MM.1S (cell line): ENCODE measurements at regions not wholly inside any gene's neighbourhood (a gene's known extent, or its start where the extent isn't known, plus 50 kb on each side); places are given as distances from the start of the nearest gene placed in this dataset.

Source experiments
- DNase-seq: peaks from one replicate; pipeline ENCODE4 v3.0.0-alpha.2; 2015
- H2AFZ ChIP-seq: fragments of 300-600 bp; sonication (generic); 2 replicates; pipeline ENCODE4 v1.6.0; 2016; ENCODE audit warnings: antibody characterized with exemption, low read length
- H3F3A ChIP-seq: fragments of 300-600 bp; sonication (generic); 2 replicates; pipeline ENCODE4 v1.6.1; 2016; ENCODE audit warnings: mild to moderate bottlenecking, antibody characterized with exemption, low read length, moderate library complexity, mixed read lengths; ENCODE audit not compliant: insufficient read depth
- H3K27ac ChIP-seq: fragments of 300-600 bp; sonication (generic); 2 replicates; pipeline ENCODE4 v1.5.1; 2016; ENCODE audit warnings: mild to moderate bottlenecking, low read length
- H3K27me3 ChIP-seq: fragments of 300-600 bp; sonication (generic); replicated peaks from 2 replicates; pipeline ENCODE4 v1.6.0; 2016; ENCODE audit warnings: low read length; ENCODE audit not compliant: insufficient read depth
- H3K36me3 ChIP-seq: fragments of 300-600 bp; sonication (generic); replicated peaks from 2 replicates; pipeline ENCODE4 v1.6.1; 2016; ENCODE audit warnings: mild to moderate bottlenecking, low read length, mixed read lengths; ENCODE audit not compliant: insufficient read depth
- H3K4me1 ChIP-seq: fragments of 300-600 bp; sonication (generic); 2 replicates; pipeline ENCODE4 v1.6.1; 2016; ENCODE audit warnings: low read length, mixed read lengths
- H3K4me2 ChIP-seq: fragments of 300-600 bp; sonication (generic); 2 replicates; pipeline ENCODE4 v1.6.0; 2016; ENCODE audit warnings: low read depth, low read length
- H3K4me3 ChIP-seq: fragments of 300-600 bp; sonication (generic); 2 replicates; pipeline ENCODE4 v1.5.1; 2016; ENCODE audit warnings: low read length, mixed read lengths
- H3K79me2 ChIP-seq: fragments of 300-600 bp; sonication (generic); 2 replicates; pipeline ENCODE4 v1.6.1; 2016; ENCODE audit warnings: mixed run types, low read length, mixed read lengths
- H3K9ac ChIP-seq: fragments of 300-600 bp; sonication (generic); 2 replicates; pipeline ENCODE4 v1.6.1; 2016; ENCODE audit warnings: low read length, mixed read lengths
- H3K9me2 ChIP-seq: fragments of 300-600 bp; sonication (generic); replicated peaks from 2 replicates; pipeline ENCODE4 v1.6.1; 2016; ENCODE audit warnings: mild to moderate bottlenecking, low read length, mixed read lengths; ENCODE audit not compliant: insufficient read depth
- H3K9me3 ChIP-seq: fragments of 300-600 bp; sonication (generic); replicated peaks from 2 replicates; pipeline ENCODE4 v1.6.1; 2016; ENCODE audit warnings: mild to moderate bottlenecking, low read length, mixed read lengths; ENCODE audit not compliant: insufficient read depth
- H4K20me1 ChIP-seq: fragments of 300-600 bp; sonication (generic); 2 replicates; pipeline ENCODE4 v1.6.1; 2016; ENCODE audit warnings: mild to moderate bottlenecking, low read length, moderate library complexity, mixed read lengths; ENCODE audit not compliant: insufficient read depth
- CTCF ChIP-seq: fragments of 300-600 bp; sonication (generic); IDR thresholded peaks from 2 replicates; pipeline ENCODE4 v1.5.1; 2016; ENCODE audit warnings: antibody characterized with exemption, low read length, mixed read lengths
- EZH2 ChIP-seq: fragments of 300-600 bp; sonication (generic); optimal IDR thresholded peaks from 2 replicates; pipeline ENCODE3; 2017; ENCODE audit warnings: low read depth, mild to moderate bottlenecking, antibody characterized with exemption, low read length, mixed read lengths
- EZH2phosphoT487 ChIP-seq: fragments of 300-600 bp; sonication (generic); IDR thresholded peaks from 2 replicates; pipeline ENCODE4 v1.6.1; 2018; ENCODE audit warnings: antibody characterized with exemption, low read length

GRCh38 chr9:82122731-82123130 lies 134.2 kb downstream of the SPATA31D1 start:
- Histone ChIP-seq H2AFZ (no peak overlapping the region), H3K9me3 (no peaks in the 10 kb centered on the region), H3K9ac (no peak overlapping the region), H3K4me2 (no peak overlapping the region), H3F3A (no peaks in the 10 kb centered on the region), H3K9me2 (no peaks in the 10 kb centered on the region), H4K20me1 (no peaks in the 10 kb centered on the region), H3K4me1 (peaks cover 9% of the 10 kb centered on the region), H3K27me3 (no peaks in the 10 kb centered on the region), H3K36me3 (no peaks in the 10 kb centered on the region), H3K4me3 (no peak overlapping the region), H3K27ac (no peak overlapping the region), H3K79me2 (no peaks in the 10 kb centered on the region)
- TF ChIP-seq EZH2, result no peak
- no peak for TF ChIP-seq EZH2phosphoT487
- TF ChIP-seq CTCF, result no peak
- DNase-seq, result no peak

DNA sequence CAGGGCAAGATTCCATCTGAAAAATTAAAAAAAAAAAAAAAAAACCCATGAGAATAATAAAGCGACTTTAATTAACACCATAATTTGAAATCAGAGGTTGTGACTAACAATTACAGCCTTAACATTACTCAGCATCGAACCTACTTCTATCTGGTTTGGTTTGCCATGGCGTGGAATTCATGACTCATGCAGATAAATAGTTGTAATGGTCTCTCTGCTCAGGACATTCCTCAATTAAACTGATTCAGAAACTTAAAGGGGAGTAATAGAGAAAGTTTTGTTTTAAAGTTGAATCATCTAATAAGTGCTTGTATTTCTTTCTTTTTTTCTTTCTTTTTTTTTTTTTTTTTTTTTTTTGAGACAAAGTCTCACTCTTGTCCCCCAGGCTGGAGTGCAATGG lies 135.5 kb downstream of the SPATA31D1 start:
- no peak for TF ChIP-seq EZH2
- no peak for TF ChIP-seq CTCF
- TF ChIP-seq EZH2phosphoT487, result no peak
- Histone ChIP-seq H3K9me3 (no peaks in the 10 kb centered on the region), H3K79me2 (no peaks in the 10 kb centered on the region), H3K27me3 (no peaks in the 10 kb centered on the region), H3K4me3 (no peak overlapping the region), H3K4me2 (no peak overlapping the region), H3K27ac (no peak overlapping the region), H3K36me3 (no peaks in the 10 kb centered on the region), H3F3A (no peaks in the 10 kb centered on the region), H3K9ac (no peak overlapping the region), H3K9me2 (no peaks in the 10 kb centered on the region), H4K20me1 (no peaks in the 10 kb centered on the region), H3K4me1 (peaks cover 20% of the 10 kb centered on the region), H2AFZ (no peak overlapping the region)
- no peak for DNase-seq

- Histone ChIP-seq H3K9ac (no peak overlapping the region), H4K20me1 (no peaks in the 10 kb centered on the region), H3K79me2 (no peaks in the 10 kb centered on the region), H3K27ac (no peak overlapping the region), H3K27me3 (no peaks in the 10 kb centered on the region), H3K9me2 (no peaks in the 10 kb centered on the region), H3K4me1 (peaks cover 20% of the 10 kb centered on the region), H2AFZ (no peak overlapping the region), H3K36me3 (no peaks in the 10 kb centered on the region), H3K9me3 (no peaks in the 10 kb centered on the region), H3K4me3 (no peak overlapping the region), H3F3A (no peaks in the 10 kb centered on the region), H3K4me2 (no peak overlapping the region)
- no peak for DNase-seq
- TF ChIP-seq CTCF (no peak), EZH2phosphoT487 (no peak), EZH2 (no peak)
These were observed 137.7 kb downstream of the SPATA31D1 start for GRCh38 chr9:82126256-82126655.
